ENCODE measurements at regions not wholly inside any gene's neighbourhood (a gene's known extent, or its start where the extent isn't known, plus 50 kb on each side); places are given as distances from the start of the nearest gene placed in this dataset.

- Histone ChIP-seq H3K36me3 (ENCODE audit: insufficient read depth, low read length) (no peaks in the 10 kb centered on the region), H2AFZ (ENCODE audit: low read length) (no peak overlapping the region), H3K9me3 (ENCODE audit: low read length) (no peaks in the 10 kb centered on the region), H3K79me2 (ENCODE audit: insufficient read depth, low read depth, low read length) (no peaks in the 10 kb centered on the region), H3K4me1 (ENCODE audit: insufficient read depth, low read length, poor library complexity, severe bottlenecking) (no peaks in the 10 kb centered on the region), H4K20me1 (ENCODE audit: insufficient read depth, low read length) (no peaks in the 10 kb centered on the region), H3K4me2 (ENCODE audit: low read length) (no peak overlapping the region), H3K4me3 (ENCODE audit: low read depth, low read length, poor library complexity, severe bottlenecking) (no peak overlapping the region), H3K9me2 (ENCODE audit: insufficient read depth, low read length) (no peaks in the 10 kb centered on the region), H3K27ac (ENCODE audit: low read depth, low read length, poor library complexity, severe bottlenecking) (no peak overlapping the region)
- BruUV-seq (replicated peaks), result no TSS peak
- ChIA-PET CTCF (ENCODE audit: unreplicated experiment) (no interaction called here), POLR2A (no interaction called here)
- intact Hi-C loops (cut with micrococcal nuclease; ENCODE audit: unreplicated experiment), result no loop called here
- no peak for TF ChIP-seq EZH2phosphoT487 (IDR thresholded peaks at IDR 0.05; ENCODE audit: borderline replicate concordance, low read depth, low read length)
- TF ChIP-seq CTCF (conservative IDR thresholded peaks at IDR 0.05; ENCODE audit: low read length), result no peak
- DNase-seq (ENCODE audit: low spot score), result no peak
Observed at GRCh38 chr18:78857314-78858150, 122.1 kb upstream of the SALL3 start.

GRCh38 chr18:78859686-78860085 is 119.9 kb upstream of the SALL3 start:
- no peak overlapping the region for H3K4me3 ChIP-seq (ENCODE audit: low read depth, low read length, poor library complexity, severe bottlenecking)
- BruUV-seq (replicated peaks), result no TSS peak
- no peak overlapping the region for H3K27ac ChIP-seq (ENCODE audit: low read depth, low read length, poor library complexity, severe bottlenecking)
- ChIA-PET CTCF (ENCODE audit: unreplicated experiment) (no interaction called here), POLR2A (no interaction called here)
- H3K4me2 ChIP-seq (ENCODE audit: low read length), result no peak overlapping the region
- no peaks in the 10 kb centered on the region for H3K79me2 ChIP-seq (ENCODE audit: insufficient read depth, low read depth, low read length)
- no peak for DNase-seq (ENCODE audit: low spot score)
- H4K20me1 ChIP-seq (ENCODE audit: insufficient read depth, low read length), result no peaks in the 10 kb centered on the region
- intact Hi-C loops (cut with micrococcal nuclease; ENCODE audit: unreplicated experiment), result no loop called here
- H3K36me3 ChIP-seq (ENCODE audit: insufficient read depth, low read length), result no peaks in the 10 kb centered on the region
- H3K4me1 ChIP-seq (ENCODE audit: insufficient read depth, low read length, poor library complexity, severe bottlenecking), result no peaks in the 10 kb centered on the region
- no peaks in the 10 kb centered on the region for H3K9me3 ChIP-seq (ENCODE audit: low read length)
- no peaks in the 10 kb centered on the region for H3K9me2 ChIP-seq (ENCODE audit: insufficient read depth, low read length)
- H2AFZ ChIP-seq (ENCODE audit: low read length), result no peak overlapping the region
- TF ChIP-seq CTCF (conservative IDR thresholded peaks at IDR 0.05; ENCODE audit: low read length), result no peak
- TF ChIP-seq EZH2phosphoT487 (IDR thresholded peaks at IDR 0.05; ENCODE audit: borderline replicate concordance, low read depth, low read length), result no peak

GRCh38 chr18:78860117-78860516 is 119.5 kb upstream of the SALL3 start:
- no peak for DNase-seq (ENCODE audit: low spot score)

More at GRCh38 chr18:78860117-78860516, 119.5 kb upstream of the SALL3 start:
- TF ChIP-seq EZH2phosphoT487 (IDR thresholded peaks at IDR 0.05; ENCODE audit: borderline replicate concordance, low read depth, low read length) (no peak), CTCF (conservative IDR thresholded peaks at IDR 0.05; ENCODE audit: low read length) (no peak)
- Histone ChIP-seq H3K4me2 (ENCODE audit: low read length) (no peak overlapping the region), H4K20me1 (ENCODE audit: insufficient read depth, low read length) (no peaks in the 10 kb centered on the region), H3K27ac (ENCODE audit: low read depth, low read length, poor library complexity, severe bottlenecking) (no peak overlapping the region), H3K9me2 (ENCODE audit: insufficient read depth, low read length) (no peaks in the 10 kb centered on the region), H2AFZ (ENCODE audit: low read length) (no peak overlapping the region), H3K36me3 (ENCODE audit: insufficient read depth, low read length) (no peaks in the 10 kb centered on the region), H3K4me1 (ENCODE audit: insufficient read depth, low read length, poor library complexity, severe bottlenecking) (no peaks in the 10 kb centered on the region), H3K4me3 (ENCODE audit: low read depth, low read length, poor library complexity, severe bottlenecking) (no peak overlapping the region), H3K79me2 (ENCODE audit: insufficient read depth, low read depth, low read length) (no peaks in the 10 kb centered on the region), H3K9me3 (ENCODE audit: low read length) (no peaks in the 10 kb centered on the region)
- intact Hi-C loops (cut with micrococcal nuclease; ENCODE audit: unreplicated experiment), result no loop called here
- POLR2A ChIA-PET, result no interaction called here
- no TSS peak for BruUV-seq (replicated peaks)
- CTCF ChIA-PET (ENCODE audit: unreplicated experiment), result no interaction called here
